ENCODE measurements at regions not wholly inside any gene's neighbourhood (a gene's known extent, or its start where the extent isn't known, plus 50 kb on each side); places are given as distances from the start of the nearest gene placed in this dataset.

DNA sequence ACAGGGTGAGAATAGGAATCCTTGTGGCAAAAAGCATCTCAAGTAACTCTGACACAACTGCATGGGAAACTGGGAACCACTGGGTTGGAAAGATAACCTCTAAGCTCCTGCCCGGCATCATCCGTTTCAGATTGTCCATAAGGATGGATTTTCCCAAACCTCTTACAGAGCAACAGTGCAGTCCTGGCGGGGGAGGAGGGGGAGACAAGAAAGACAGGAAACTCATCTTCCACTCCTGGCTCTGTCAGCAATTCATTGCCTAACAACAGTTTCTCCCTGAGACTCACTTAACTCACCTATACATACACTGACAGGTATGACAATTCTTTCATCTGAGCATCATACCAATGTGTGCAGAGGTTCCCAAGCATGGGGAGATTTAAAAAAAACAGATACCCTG, 279.0 kb downstream of the RPLP1 start:
- no peaks in the 10 kb centered on the region for H3K36me3 ChIP-seq
- intact Hi-C loops (cut with DNase I), result no loop called here
- TF ChIP-seq CTCF (IDR thresholded peaks at IDR 0.05) (no peak), POLR2AphosphoS5 (IDR thresholded peaks at IDR 0.05) (no peak), POLR2A (IDR thresholded peaks at IDR 0.05) (no peak)
- H3K4me1 ChIP-seq (replicated peaks), result no peaks in the 10 kb centered on the region
- no peak overlapping the region for H3K4me3 ChIP-seq
- no peaks in the 10 kb centered on the region for H3K9me3 ChIP-seq
- DNase-seq (ENCODE audit: low spot score), result no peak
- H3K27me3 ChIP-seq (replicated peaks; ENCODE audit: insufficient read depth), result no peaks in the 10 kb centered on the region
- 93% methylated on average over 3 of the region's 3 CpGs for WGBS
- H3K27ac ChIP-seq, result no peak overlapping the region

DNA sequence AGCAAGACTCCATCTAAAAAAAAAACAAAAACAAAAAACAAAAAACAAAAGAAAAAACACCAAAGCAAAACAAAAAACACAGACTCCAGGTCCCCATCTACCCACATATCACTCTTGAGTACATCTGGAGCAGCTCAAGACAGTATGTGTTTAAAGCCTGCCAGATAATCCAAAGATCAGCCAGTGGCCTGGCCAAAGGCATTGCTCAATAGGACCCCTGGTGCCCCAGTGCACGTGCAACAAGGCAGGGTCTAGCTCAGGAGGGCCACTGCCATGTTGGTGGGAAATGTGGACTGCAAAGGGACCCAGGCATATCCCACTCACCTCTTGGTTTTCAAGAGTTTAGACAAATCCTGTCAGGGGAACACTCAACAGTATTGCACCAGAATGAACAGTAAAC, 279.5 kb downstream of the RPLP1 start:
- DNase-seq (ENCODE audit: low spot score), result no peak
- H3K4me1 ChIP-seq (replicated peaks), result no peaks in the 10 kb centered on the region
- no peak overlapping the region for H3K27ac ChIP-seq
- H3K9me3 ChIP-seq, result no peaks in the 10 kb centered on the region
- whole genome bisulfite sequencing, result 80% methylated on average over 1 of the region's 1 CpG
- H3K36me3 ChIP-seq, result no peaks in the 10 kb centered on the region
- no peaks in the 10 kb centered on the region for H3K27me3 ChIP-seq (replicated peaks; ENCODE audit: insufficient read depth)
- H3K4me3 ChIP-seq, result no peak overlapping the region
- TF ChIP-seq POLR2AphosphoS5 (IDR thresholded peaks at IDR 0.05), result no peak
- TF ChIP-seq CTCF (IDR thresholded peaks at IDR 0.05), result no peak
- no peak for TF ChIP-seq POLR2A (IDR thresholded peaks at IDR 0.05)
- intact Hi-C loops (cut with DNase I), result no loop called here

- no peak overlapping the region for H3K4me3 ChIP-seq
- H3K4me1 ChIP-seq (replicated peaks), result no peaks in the 10 kb centered on the region
- H3K36me3 ChIP-seq, result no peaks in the 10 kb centered on the region
- no peak for TF ChIP-seq POLR2AphosphoS5 (IDR thresholded peaks at IDR 0.05)
- no peak for TF ChIP-seq CTCF (IDR thresholded peaks at IDR 0.05)
- TF ChIP-seq POLR2A (IDR thresholded peaks at IDR 0.05), result no peak
- H3K27me3 ChIP-seq (replicated peaks; ENCODE audit: insufficient read depth), result no peaks in the 10 kb centered on the region
- WGBS, result 86% methylated on average over 5 of the region's 5 CpGs
- H3K27ac ChIP-seq, result no peak overlapping the region
- H3K9me3 ChIP-seq, result no peaks in the 10 kb centered on the region
- DNase-seq (ENCODE audit: low spot score), result no peak
- intact Hi-C loops (cut with DNase I), result no loop called here
These were observed 282.1 kb downstream of the RPLP1 start for GRCh38 chr15:69734699-69735098.

DNA sequence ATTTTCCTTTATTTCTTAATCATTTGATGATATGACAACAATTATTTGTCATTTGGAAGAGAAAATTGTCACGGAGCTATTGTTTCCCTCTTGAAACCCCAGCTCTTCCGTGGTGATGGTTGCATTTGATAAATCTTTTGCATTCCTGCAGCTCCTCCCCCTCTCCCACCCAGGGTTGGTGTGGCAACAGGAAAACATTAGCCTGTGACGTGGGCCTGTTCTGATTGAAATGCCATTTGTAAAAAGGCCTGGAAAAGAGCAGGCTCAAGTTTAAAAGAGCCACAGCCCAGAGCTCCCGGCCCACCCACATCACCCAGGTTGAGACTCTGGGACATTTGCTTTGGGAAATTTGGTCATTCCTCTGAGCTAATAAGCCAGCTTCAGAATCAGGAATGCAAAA, 282.5 kb downstream of the RPLP1 start:
- Histone ChIP-seq H3K9me3 (no peaks in the 10 kb centered on the region), H3K36me3 (no peaks in the 10 kb centered on the region), H3K4me3 (no peak overlapping the region), H3K27me3 (replicated peaks; ENCODE audit: insufficient read depth) (no peaks in the 10 kb centered on the region), H3K4me1 (replicated peaks) (no peaks in the 10 kb centered on the region), H3K27ac (no peak overlapping the region)
- TF ChIP-seq CTCF (IDR thresholded peaks at IDR 0.05), result no peak
- TF ChIP-seq POLR2A (IDR thresholded peaks at IDR 0.05), result no peak
- TF ChIP-seq POLR2AphosphoS5 (IDR thresholded peaks at IDR 0.05), result no peak
- intact Hi-C loops (cut with DNase I), result no loop called here
- DNase-seq (ENCODE audit: low spot score), result no peak
- WGBS, result 73% methylated on average over 4 of the region's 4 CpGs

GRCh38 chr15:69736161-69736560, 283.5 kb downstream of the RPLP1 start:
- no peak for TF ChIP-seq POLR2AphosphoS5 (IDR thresholded peaks at IDR 0.05)
- TF ChIP-seq CTCF (IDR thresholded peaks at IDR 0.05), result no peak
- no peak for TF ChIP-seq POLR2A (IDR thresholded peaks at IDR 0.05)
- Histone ChIP-seq H3K4me1 (replicated peaks) (no peaks in the 10 kb centered on the region), H3K4me3 (no peak overlapping the region), H3K27me3 (replicated peaks; ENCODE audit: insufficient read depth) (no peaks in the 10 kb centered on the region), H3K27ac (no peak overlapping the region), H3K9me3 (no peaks in the 10 kb centered on the region), H3K36me3 (no peaks in the 10 kb centered on the region)
- intact Hi-C loops (cut with DNase I), result no loop called here
- no peak for DNase-seq (ENCODE audit: low spot score)
- 59% methylated on average over 3 of the region's 3 CpGs for WGBS

All from prostate gland (tissue), 2 donors.